Kidney (tissue), 13 donors: ENCODE measurements at regions not wholly inside any gene's neighbourhood (a gene's known extent, or its start where the extent isn't known, plus 50 kb on each side); places are given as distances from the start of the nearest gene placed in this dataset.

Experiments used
- DNase-seq, 5 donors: peaks; one replicate each; pipeline ENCODE4 v3.0.0-alpha.2; 2013 to 2020
- FAIRE-seq: peaks from 2 replicates; lab custom pipeline; 2012; peaks lifted over from hg19 to GRCh38; lab: Jason Lieb, UNC
- H3K27ac ChIP-seq, 2 donors: one replicate each; pipeline ENCODE4 v1.7.0; 2013; ENCODE audit warnings: low read depth in 2 of 2, low read length in 2 of 2, inconsistent platforms in 1 of 2
- H3K27me3 ChIP-seq: one replicate; pipeline ENCODE4 v1.7.1; 2013; ENCODE audit warnings: low read length, inconsistent platforms; ENCODE audit not compliant: control insufficient read depth, insufficient read depth
- H3K36me3 ChIP-seq, 3 donors: one replicate each; pipeline versions ENCODE4 v1.7.0 to v1.7.1; 2013; ENCODE audit warnings: low read length in 3 of 3, control low read depth in 1 of 3, inconsistent platforms in 1 of 3; ENCODE audit not compliant: insufficient read depth in 3 of 3, control insufficient read depth in 2 of 3
- H3K4me1 ChIP-seq, 3 donors: one replicate each; pipeline versions ENCODE4 v1.7.0 to v1.7.1; 2013; ENCODE audit warnings: low read length in 3 of 3, inconsistent platforms in 1 of 3, low read depth in 1 of 3; ENCODE audit not compliant: control insufficient read depth in 2 of 3, insufficient read depth in 2 of 3
- H3K4me3 ChIP-seq, 3 donors: one replicate each; pipeline versions ENCODE4 v1.7.0 to v1.8.1; 2013; ENCODE audit warnings: low read length in 3 of 3, control low read depth in 1 of 3, inconsistent platforms in 1 of 3
- H3K9ac ChIP-seq, 3 donors: one replicate each; pipeline versions ENCODE4 v1.7.0 to v1.7.1; 2013; ENCODE audit warnings: low read length in 3 of 3, control low read depth in 1 of 3, inconsistent platforms in 1 of 3
- H3K9me3 ChIP-seq, 3 donors: one replicate each; pipeline versions ENCODE4 v1.7.0 to v1.7.1; 2013; ENCODE audit warnings: low read length in 3 of 3, control low read depth in 1 of 3, inconsistent platforms in 1 of 3; ENCODE audit not compliant: control insufficient read depth in 2 of 3, insufficient read depth in 1 of 3
- intact Hi-C: fragments of 100-400 bp; cut with DNase I; formaldehyde crosslinking; loops from one replicate; pipeline ENCODE4 v1.11.1; 2022
- TF ChIP-seq, protein P1 (sequence below): IDR thresholded peaks from 3 replicates; pipeline ENCODE4 v1.5.1; 2012; ENCODE audit warnings: mild to moderate bottlenecking, moderate library complexity, borderline replicate concordance; ENCODE audit not compliant: insufficient read depth; ENCODE audit errors: extremely low read depth
- donor health status: control.
- donor health status: control.
- donor health status: control.
- donor health status: control.
- donor health status: control.
- donor health status: DM: yes; HTN: yes; CAD: no.
- donor health status: Normal renal cell carcinoma (clear cell type).

DNA sequence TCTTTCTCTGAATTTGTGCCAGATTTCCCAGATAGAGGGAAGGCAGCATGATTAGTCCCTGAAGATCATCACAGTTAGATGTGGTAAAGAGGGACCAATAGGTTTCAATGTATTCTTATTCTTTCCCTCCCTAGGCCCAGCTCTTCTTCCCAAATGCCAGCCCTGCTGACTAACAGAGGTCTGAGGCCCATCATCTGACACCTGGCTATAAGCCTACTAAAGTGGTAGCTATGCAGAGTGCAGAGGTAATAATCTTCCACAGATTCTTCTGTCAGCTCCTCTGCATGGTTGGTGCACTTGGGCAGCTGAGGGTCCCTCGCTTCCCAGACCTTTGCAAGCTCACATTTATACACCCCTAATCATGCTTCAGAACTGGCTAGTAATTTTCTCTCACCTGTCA is 63.7 kb upstream of the PZP start:
- Histone ChIP-seq H3K36me3 (no peaks in the 10 kb centered on the region), H3K27ac (no peak overlapping the region), H3K4me3 (no peak overlapping the region), H3K4me1 (no peaks in the 10 kb centered on the region), H3K9me3 (no peaks in the 10 kb centered on the region), H3K9ac (no peak overlapping the region), H3K27me3 (no peaks in the 10 kb centered on the region)
- no peak for DNase-seq
- TF ChIP-seq, protein P1, sequence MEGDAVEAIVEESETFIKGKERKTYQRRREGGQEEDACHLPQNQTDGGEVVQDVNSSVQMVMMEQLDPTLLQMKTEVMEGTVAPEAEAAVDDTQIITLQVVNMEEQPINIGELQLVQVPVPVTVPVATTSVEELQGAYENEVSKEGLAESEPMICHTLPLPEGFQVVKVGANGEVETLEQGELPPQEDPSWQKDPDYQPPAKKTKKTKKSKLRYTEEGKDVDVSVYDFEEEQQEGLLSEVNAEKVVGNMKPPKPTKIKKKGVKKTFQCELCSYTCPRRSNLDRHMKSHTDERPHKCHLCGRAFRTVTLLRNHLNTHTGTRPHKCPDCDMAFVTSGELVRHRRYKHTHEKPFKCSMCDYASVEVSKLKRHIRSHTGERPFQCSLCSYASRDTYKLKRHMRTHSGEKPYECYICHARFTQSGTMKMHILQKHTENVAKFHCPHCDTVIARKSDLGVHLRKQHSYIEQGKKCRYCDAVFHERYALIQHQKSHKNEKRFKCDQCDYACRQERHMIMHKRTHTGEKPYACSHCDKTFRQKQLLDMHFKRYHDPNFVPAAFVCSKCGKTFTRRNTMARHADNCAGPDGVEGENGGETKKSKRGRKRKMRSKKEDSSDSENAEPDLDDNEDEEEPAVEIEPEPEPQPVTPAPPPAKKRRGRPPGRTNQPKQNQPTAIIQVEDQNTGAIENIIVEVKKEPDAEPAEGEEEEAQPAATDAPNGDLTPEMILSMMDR = no peak
- FAIRE-seq = no peak
- intact Hi-C loops = no loop called here

DNA sequence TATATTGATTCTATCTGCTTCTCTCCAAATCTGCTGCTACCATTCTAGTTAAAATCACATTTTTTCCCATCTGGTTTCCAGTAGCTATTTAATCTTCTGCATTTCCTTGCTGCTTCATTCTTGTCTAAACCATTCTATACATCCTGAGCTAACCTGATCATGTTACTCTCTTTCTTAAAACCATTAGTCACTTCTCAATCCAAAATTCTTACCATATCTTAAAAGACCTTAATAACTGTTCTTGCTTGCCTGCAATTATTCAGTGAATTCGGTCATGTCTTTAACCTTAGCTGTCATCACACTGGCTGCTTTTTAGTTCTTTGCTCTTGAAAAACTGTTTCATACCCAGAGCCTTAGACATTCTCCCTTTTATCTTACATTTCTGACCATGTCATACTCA is 56.4 kb upstream of the PZP start:
- no peak for FAIRE-seq
- TF ChIP-seq, protein P1 = no peak

DNA sequence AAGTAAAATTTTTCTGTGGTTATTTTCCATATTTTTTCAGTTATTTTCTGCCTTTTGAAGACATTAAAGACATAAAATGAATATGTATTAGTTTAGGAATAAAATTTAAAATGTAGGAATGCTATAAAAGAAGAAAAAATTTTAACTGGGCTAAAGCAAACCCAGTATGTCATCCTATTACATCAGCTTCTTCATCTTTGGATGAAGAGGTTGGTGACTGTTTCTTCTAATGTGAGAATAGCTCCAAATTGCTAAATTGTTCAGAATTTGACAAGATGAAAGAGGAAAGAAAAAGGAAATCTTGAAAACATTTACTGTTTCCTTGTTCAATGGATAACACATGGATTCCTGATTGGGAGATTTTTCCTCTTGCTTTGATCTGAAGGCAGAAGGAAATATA is 52.7 kb upstream of the PZP start:
- no peak overlapping the region for H3K27ac ChIP-seq
- H3K9ac ChIP-seq = no peak overlapping the region
- DNase-seq (no peak), FAIRE-seq (no peak)
- no peaks in the 10 kb centered on the region for H3K4me1 ChIP-seq
- intact Hi-C loops = no loop called here
- H3K9me3 ChIP-seq = no peaks in the 10 kb centered on the region
- TF ChIP-seq, protein P1 = no peak
- no peaks in the 10 kb centered on the region for H3K36me3 ChIP-seq
- H3K27me3 ChIP-seq = no peaks in the 10 kb centered on the region
- H3K4me3 ChIP-seq = no peak overlapping the region

More for the DNA sequence above, 56.4 kb upstream of the PZP start:
- H3K4me3 ChIP-seq = no peak overlapping the region
- no peaks in the 10 kb centered on the region for H3K4me1 ChIP-seq
- no peaks in the 10 kb centered on the region for H3K9me3 ChIP-seq
- DNase-seq = no peak
- no peaks in the 10 kb centered on the region for H3K27me3 ChIP-seq
- intact Hi-C loops = no loop called here
- no peak overlapping the region for H3K27ac ChIP-seq
- no peaks in the 10 kb centered on the region for H3K36me3 ChIP-seq
- H3K9ac ChIP-seq = no peak overlapping the region

DNA sequence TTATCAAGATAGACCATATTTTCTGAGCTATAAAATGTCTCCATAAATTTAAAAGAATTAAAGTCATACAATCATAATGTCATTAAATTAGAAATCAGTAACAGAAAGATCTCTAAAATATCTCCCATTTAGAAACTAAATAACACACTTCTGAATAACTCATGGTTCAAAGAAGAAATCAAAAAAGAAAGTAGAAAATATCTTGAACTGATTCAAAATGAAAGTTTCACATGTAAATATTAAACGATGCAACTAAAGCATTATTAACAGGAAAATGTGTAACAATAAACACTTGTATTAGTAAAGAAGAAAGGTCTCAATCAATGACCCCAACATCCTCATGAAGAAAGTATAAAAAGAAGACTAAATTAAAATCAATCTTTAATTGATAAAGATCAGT is 50.5 kb upstream of the PZP start:
- TF ChIP-seq, protein P1 = no peak
- FAIRE-seq (peak; percentile 74), DNase-seq (no peak)
- no peak overlapping the region for H3K9ac ChIP-seq
- no peaks in the 10 kb centered on the region for H3K27me3 ChIP-seq
- intact Hi-C loops = no loop called here
- no peaks in the 10 kb centered on the region for H3K4me1 ChIP-seq
- no peaks in the 10 kb centered on the region for H3K36me3 ChIP-seq
- no peak overlapping the region for H3K27ac ChIP-seq
- no peak overlapping the region for H3K4me3 ChIP-seq
- no peaks in the 10 kb centered on the region for H3K9me3 ChIP-seq
